IMR-90 (cell line): ENCODE measurements at regions not wholly inside any gene's neighbourhood (a gene's known extent, or its start where the extent isn't known, plus 50 kb on each side); places are given as distances from the start of the nearest gene placed in this dataset.

Source experiments
- ATAC-seq: fragments of 200-7000 bp; cut with Tn5 transposase; 2 replicates; pipeline ENCODE4 v1.9.1; 2020; ENCODE audit warnings: low read depth, mild to moderate bottlenecking, moderate library complexity
- BruUV-seq: library from RNA; stranded (reverse); fragments of 400-500 nt; replicated peaks from 2 replicates; lab custom pipeline; 2021; lab: Mats Ljungman, UMichigan
- CTCF ChIA-PET: fragments of 300-600 bp; formaldehyde crosslinking; extraction: SDS; loops from one replicate; lab custom pipeline; 2021; ENCODE audit warnings: antibody characterized with exemption; lab: Yijun Ruan, JAX
- POLR2A ChIA-PET: fragments of 300-600 bp; sonication (Branson Sonifier 250); formaldehyde crosslinking; loops from one replicate; lab custom pipeline; 2022; ENCODE audit warnings: antibody characterized with exemption; ENCODE audit not compliant: unreplicated experiment; lab: Charles Lee
- DNase-seq: peaks from one replicate; pipeline ENCODE4 v3.0.0; 2013
- H2AFZ ChIP-seq: replicated peaks from 2 replicates; pipeline ENCODE3; 2013; ENCODE audit warnings: low read length, mild to moderate bottlenecking; ENCODE audit not compliant: poor library complexity
- H2AK5ac ChIP-seq: 2 replicates; pipeline ENCODE4 v1.6.1; 2013; ENCODE audit warnings: low read depth, low read length, inconsistent platforms
- H2AK9ac ChIP-seq: replicated peaks from 2 replicates; pipeline ENCODE3; 2013; ENCODE audit warnings: mild to moderate bottlenecking, low read depth, low read length, moderate library complexity; ENCODE audit not compliant: poor library complexity
- H2BK120ac ChIP-seq: 2 replicates; pipeline ENCODE4 v1.6.1; 2013; ENCODE audit warnings: low read depth, low read length, inconsistent platforms
- H2BK15ac ChIP-seq: 3 replicates; pipeline ENCODE4 v1.6.1; 2013; ENCODE audit warnings: low read depth, low read length, inconsistent platforms
- H2BK20ac ChIP-seq: 2 replicates; pipeline ENCODE4 v1.6.1; 2013; ENCODE audit warnings: low read depth, mild to moderate bottlenecking, inconsistent platforms, low read length, moderate library complexity
- H2BK5ac ChIP-seq: 2 replicates; pipeline ENCODE4 v1.6.1; 2013; ENCODE audit warnings: mild to moderate bottlenecking, low read depth, low read length, inconsistent platforms; ENCODE audit not compliant: poor library complexity, severe bottlenecking
- H3K14ac ChIP-seq: replicated peaks from 2 replicates; pipeline ENCODE4 v1.6.1; 2013; ENCODE audit warnings: low read depth, low read length, inconsistent platforms
- H3K18ac ChIP-seq: 2 replicates; pipeline ENCODE4 v1.6.1; 2013; ENCODE audit warnings: low read depth, low read length, control low read depth
- H3K23ac ChIP-seq: 2 replicates; pipeline ENCODE4 v1.6.1; 2013; ENCODE audit warnings: low read depth, low read length, inconsistent platforms
- H3K27ac ChIP-seq: 2 replicates; pipeline ENCODE4 v1.5.1; 2013; ENCODE audit warnings: mild to moderate bottlenecking, control low read depth, low read length; ENCODE audit not compliant: insufficient read depth
- H3K27me3 ChIP-seq: 2 replicates; pipeline ENCODE4 v1.6.1; 2013; ENCODE audit warnings: low read length; ENCODE audit not compliant: control insufficient read depth, insufficient read depth
- H3K36me3 ChIP-seq: 2 replicates; pipeline ENCODE4 v1.6.1; 2013; ENCODE audit warnings: low read length, mixed read lengths; ENCODE audit not compliant: control insufficient read depth, insufficient read depth
- H3K4ac ChIP-seq: 2 replicates; pipeline ENCODE4 v1.6.1; 2013; ENCODE audit warnings: low read depth, low read length, inconsistent platforms
- H3K4me1 ChIP-seq: 2 replicates; pipeline ENCODE4 v1.6.1; 2013; ENCODE audit warnings: low read length, mixed read lengths; ENCODE audit not compliant: control insufficient read depth, insufficient read depth
- H3K4me2 ChIP-seq: 2 replicates; pipeline ENCODE4 v1.6.1; 2013; ENCODE audit warnings: low read depth, mild to moderate bottlenecking, control low read depth, low read length, moderate library complexity
- H3K4me3 ChIP-seq: 2 replicates; pipeline ENCODE4 v1.5.1; 2013; ENCODE audit warnings: low read depth, mild to moderate bottlenecking, control low read depth, low read length, moderate library complexity; ENCODE audit not compliant: insufficient read depth
- H3K56ac ChIP-seq: 2 replicates; pipeline ENCODE4 v1.6.1; 2013; ENCODE audit warnings: low read length, inconsistent platforms; ENCODE audit not compliant: insufficient read depth; ENCODE audit errors: extremely low read depth
- H3K79me1 ChIP-seq, 2 experiments: 2 replicates each; pipeline ENCODE4 v1.6.1; 2013; ENCODE audit warnings: low read length in 2 of 2, inconsistent platforms in 1 of 2, low read depth in 1 of 2
- H3K9ac ChIP-seq: 2 replicates; pipeline ENCODE4 v1.6.1; 2013; ENCODE audit warnings: low read depth, low read length, control low read depth
- H3K9me1 ChIP-seq: 2 replicates; pipeline ENCODE4 v1.6.1; 2013; ENCODE audit warnings: low read length, inconsistent platforms; ENCODE audit not compliant: insufficient read depth
- H3K9me3 ChIP-seq: 2 replicates; pipeline ENCODE4 v1.6.1; 2013; ENCODE audit warnings: low read length; ENCODE audit not compliant: control insufficient read depth, insufficient read depth
- H4K20me1 ChIP-seq: 2 replicates; pipeline ENCODE4 v1.6.1; 2013; ENCODE audit warnings: low read length, inconsistent platforms; ENCODE audit not compliant: insufficient read depth
- H4K5ac ChIP-seq: 2 replicates; pipeline ENCODE4 v1.6.1; 2013; ENCODE audit warnings: mild to moderate bottlenecking, low read depth, low read length, control low read depth
- H4K8ac ChIP-seq, 2 experiments: 2 replicates each; pipeline ENCODE4 v1.6.1; 2013; ENCODE audit warnings: low read depth in 2 of 2, low read length in 2 of 2, control low read depth in 1 of 2, inconsistent platforms in 1 of 2
- H4K91ac ChIP-seq: 2 replicates; pipeline ENCODE4 v1.6.1; 2013; ENCODE audit warnings: low read depth, low read length, inconsistent platforms; ENCODE audit not compliant: insufficient read depth
- FOS ChIP-seq: fragments of 150-350 bp; IDR thresholded peaks from 2 replicates; pipeline ENCODE4 v1.6.1; 2016; ENCODE audit warnings: low read depth, low read length
- NFE2L2 ChIP-seq: fragments of 150-350 bp; IDR thresholded peaks from 2 replicates; pipeline ENCODE4 v1.6.1; 2016; ENCODE audit warnings: low read depth, mild to moderate bottlenecking, low read length
- WGBS, 2 experiments: methylation state at CpG; one replicate each; pipeline versions ENCODE4 v1.1.5 to v1.1.7; 2013; ENCODE audit warnings: missing lambda C conversion rate in 2 of 2; ENCODE audit not compliant: insufficient read length in 1 of 2; ENCODE audit errors: extremely low coverage in 2 of 2; 5-methylcytosine and 5-hydroxymethylcytosine counted together
- dilution Hi-C: fragments of 300-500 bp; cut with HindIII; formaldehyde crosslinking; loops from one replicate; pipeline ENCODE4 v1.14.3; 2018; ENCODE audit warnings: low sequenced_read_pairs; ENCODE audit not compliant: unreplicated experiment
- in situ Hi-C: fragments of 300-500 bp; cut with MboI; formaldehyde crosslinking; loops from 3 replicates; pipeline ENCODE4 v1.14.3; 2019; ENCODE audit warnings: low sequenced_read_pairs, inconsistent platforms, mixed read lengths
- intact Hi-C: fragments of 100-400 bp; cut with micrococcal nuclease; formaldehyde crosslinking; loops from 2 replicates; pipeline ENCODE4 v1.10.0; 2022

- Histone ChIP-seq H3K56ac (no peak overlapping the region), H3K23ac (no peak overlapping the region), H3K36me3 (no peaks in the 10 kb centered on the region), H3K4me3 (no peak overlapping the region), H3K79me1 (no peaks in the 10 kb centered on the region), H3K9ac (no peak overlapping the region), H3K27ac (no peak overlapping the region), H4K20me1 (no peaks in the 10 kb centered on the region), H4K5ac (no peak overlapping the region), H2AFZ (no peak overlapping the region), H3K18ac (no peak overlapping the region), H3K9me1 (0 out of 2 replicates have a peak, but pooled peaks cover under 1% of the 10 kb centered on the region), H3K4me1 (peaks cover under 1% of the 10 kb centered on the region), H2BK5ac (no peak overlapping the region), H3K9me3 (no peaks in the 10 kb centered on the region), H3K4ac (0 out of 2 replicates have a peak overlapping the region, but pooled peaks have one; percentile 10), H2BK120ac (0 out of 2 replicates have a peak overlapping the region, but pooled peaks have one; percentile 12), H3K4me2 (no peak overlapping the region), H2AK5ac (peak overlapping the region; percentile 29; the same call in 1 of the 2 replicates), H2BK20ac (peak overlapping the region; percentile 18; the same call in 1 of the 2 replicates), H3K14ac (no peak overlapping the region), H2AK9ac (no peak overlapping the region), H4K8ac (no peak overlapping the region; a peak in 1 of 4 replicates), H4K91ac (no peak overlapping the region), H2BK15ac (0 out of 3 replicates have a peak overlapping the region, but pooled peaks have one; percentile 24), H3K27me3 (no peaks in the 10 kb centered on the region)
- DNase-seq (peak; percentile 81), ATAC-seq (peak; percentile 82)
- intact Hi-C loops (no loop called here), dilution Hi-C loops (no loop called here), in situ Hi-C loops (no loop called here)
- TF ChIP-seq NFE2L2 (no peak), FOS (no peak)
- ChIA-PET POLR2A (no interaction called here), CTCF (no interaction called here)
- BruUV-seq, result no TSS peak
- no CpG with 5 or more reads among the region's 1 CpG for WGBS, 2 experiments
These were observed 189.0 kb downstream of the SEC61B start for GRCh38 chr9:99411068-99411467.
